ENCODE measurements at regions not wholly inside any gene's neighbourhood (a gene's known extent, or its start where the extent isn't known, plus 50 kb on each side); places are given as distances from the start of the nearest gene placed in this dataset.
"Not testable (repeated sequence)": the region's sequence is repeated elsewhere in the genome, so short reads cannot be mapped to it uniquely, and the experiment has no call there.

DNA sequence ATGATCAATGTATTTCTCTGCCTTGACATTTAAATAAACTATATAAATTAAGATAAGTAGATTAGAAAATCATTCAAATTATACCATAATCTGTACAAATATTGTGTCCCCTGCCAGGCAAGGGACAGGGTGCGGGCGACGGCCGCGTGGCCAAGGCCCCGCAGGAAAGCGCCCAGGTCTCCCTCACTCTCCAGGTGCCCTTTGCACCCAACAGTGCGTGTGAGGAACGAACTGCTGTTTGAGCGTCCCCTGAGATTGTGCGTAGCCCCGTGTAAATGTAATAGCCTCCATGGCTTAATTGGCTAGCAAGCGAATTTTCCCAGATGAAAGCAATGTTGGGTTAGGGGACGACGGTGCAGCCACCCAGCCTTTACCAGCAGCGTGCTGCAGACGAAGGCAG, 161.4 kb downstream of the SYT15 start:
- TF ChIP-seq, protein P1, sequence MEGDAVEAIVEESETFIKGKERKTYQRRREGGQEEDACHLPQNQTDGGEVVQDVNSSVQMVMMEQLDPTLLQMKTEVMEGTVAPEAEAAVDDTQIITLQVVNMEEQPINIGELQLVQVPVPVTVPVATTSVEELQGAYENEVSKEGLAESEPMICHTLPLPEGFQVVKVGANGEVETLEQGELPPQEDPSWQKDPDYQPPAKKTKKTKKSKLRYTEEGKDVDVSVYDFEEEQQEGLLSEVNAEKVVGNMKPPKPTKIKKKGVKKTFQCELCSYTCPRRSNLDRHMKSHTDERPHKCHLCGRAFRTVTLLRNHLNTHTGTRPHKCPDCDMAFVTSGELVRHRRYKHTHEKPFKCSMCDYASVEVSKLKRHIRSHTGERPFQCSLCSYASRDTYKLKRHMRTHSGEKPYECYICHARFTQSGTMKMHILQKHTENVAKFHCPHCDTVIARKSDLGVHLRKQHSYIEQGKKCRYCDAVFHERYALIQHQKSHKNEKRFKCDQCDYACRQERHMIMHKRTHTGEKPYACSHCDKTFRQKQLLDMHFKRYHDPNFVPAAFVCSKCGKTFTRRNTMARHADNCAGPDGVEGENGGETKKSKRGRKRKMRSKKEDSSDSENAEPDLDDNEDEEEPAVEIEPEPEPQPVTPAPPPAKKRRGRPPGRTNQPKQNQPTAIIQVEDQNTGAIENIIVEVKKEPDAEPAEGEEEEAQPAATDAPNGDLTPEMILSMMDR (conservative IDR thresholded peaks at IDR 0.05; ENCODE audit: low read length) = not testable (repeated sequence)
- TF ChIP-seq EZH2phosphoT487 (IDR thresholded peaks at IDR 0.05; ENCODE audit: borderline replicate concordance) = not testable (repeated sequence)

Measured in Loucy (cell line).